Keratinocyte (primary cell): ENCODE measurements at regions not wholly inside any gene's neighbourhood (a gene's known extent, or its start where the extent isn't known, plus 50 kb on each side); places are given as distances from the start of the nearest gene placed in this dataset.
"Not testable (repeated sequence)": the region's sequence is repeated elsewhere in the genome, so short reads cannot be mapped to it uniquely, and the experiment has no call there.

Experiments
- EZH2 ChIP-seq: IDR thresholded peaks from one replicate; pipeline ENCODE4 v1.6.1; 2012; ENCODE audit warnings: inconsistent platforms, mild to moderate bottlenecking, low read length, moderate library complexity
- TF ChIP-seq, protein P1 (sequence below), 3 experiments: IDR thresholded peaks in 1 of 3; conservative IDR thresholded peaks in 1 of 3; optimal IDR thresholded peaks in 1 of 3; 2 replicates in 2 of 3; 3 replicates in 1 of 3; pipeline versions ENCODE3 to v1.5.1; 2011; ENCODE audit warnings: low read length in 3 of 3, mild to moderate bottlenecking in 3 of 3, moderate library complexity in 2 of 3, control low read depth in 1 of 3, inconsistent platforms in 1 of 3; ENCODE audit not compliant: insufficient read depth in 2 of 3; ENCODE audit errors: extremely low read depth in 1 of 3

DNA sequence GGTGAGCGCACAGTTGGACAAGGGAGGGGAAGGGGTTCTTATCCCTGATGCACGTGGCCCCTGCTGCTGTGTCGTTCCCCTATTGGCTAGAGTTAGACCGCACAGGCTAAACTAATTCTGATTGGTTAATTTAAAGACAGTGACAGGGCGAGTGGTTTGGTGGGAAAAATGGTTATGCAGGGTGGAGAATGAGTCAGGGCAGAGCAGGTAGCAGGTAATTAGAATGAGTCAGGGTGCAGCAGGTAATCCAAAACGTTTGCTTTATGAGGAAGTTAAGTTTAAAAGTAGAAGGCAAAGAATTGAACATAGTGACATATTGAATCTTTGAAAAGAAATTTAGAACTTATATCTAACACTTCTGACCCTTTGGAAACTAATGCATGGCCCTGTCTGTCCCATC lies 240.5 kb downstream of the NUAK1 start:
- TF ChIP-seq, protein P1, sequence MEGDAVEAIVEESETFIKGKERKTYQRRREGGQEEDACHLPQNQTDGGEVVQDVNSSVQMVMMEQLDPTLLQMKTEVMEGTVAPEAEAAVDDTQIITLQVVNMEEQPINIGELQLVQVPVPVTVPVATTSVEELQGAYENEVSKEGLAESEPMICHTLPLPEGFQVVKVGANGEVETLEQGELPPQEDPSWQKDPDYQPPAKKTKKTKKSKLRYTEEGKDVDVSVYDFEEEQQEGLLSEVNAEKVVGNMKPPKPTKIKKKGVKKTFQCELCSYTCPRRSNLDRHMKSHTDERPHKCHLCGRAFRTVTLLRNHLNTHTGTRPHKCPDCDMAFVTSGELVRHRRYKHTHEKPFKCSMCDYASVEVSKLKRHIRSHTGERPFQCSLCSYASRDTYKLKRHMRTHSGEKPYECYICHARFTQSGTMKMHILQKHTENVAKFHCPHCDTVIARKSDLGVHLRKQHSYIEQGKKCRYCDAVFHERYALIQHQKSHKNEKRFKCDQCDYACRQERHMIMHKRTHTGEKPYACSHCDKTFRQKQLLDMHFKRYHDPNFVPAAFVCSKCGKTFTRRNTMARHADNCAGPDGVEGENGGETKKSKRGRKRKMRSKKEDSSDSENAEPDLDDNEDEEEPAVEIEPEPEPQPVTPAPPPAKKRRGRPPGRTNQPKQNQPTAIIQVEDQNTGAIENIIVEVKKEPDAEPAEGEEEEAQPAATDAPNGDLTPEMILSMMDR (optimal IDR thresholded peaks at IDR 0.05 in 1 of 3, IDR thresholded peaks at IDR 0.05 in 1 of 3, conservative IDR thresholded peaks at IDR 0.05 in 1 of 3; ENCODE audit: extremely low read depth in 1 of 3, insufficient read depth in 2 of 3, low read length in 3 of 3), result not testable (repeated sequence)
- TF ChIP-seq EZH2, result not testable (repeated sequence)
